MV-4-11 (cell line): ENCODE measurements at regions not wholly inside any gene's neighbourhood (a gene's known extent, or its start where the extent isn't known, plus 50 kb on each side); places are given as distances from the start of the nearest gene placed in this dataset.
"Not testable (repeated sequence)": the region's sequence is repeated elsewhere in the genome, so short reads cannot be mapped to it uniquely, and the experiment has no call there.

Experiments
- DNase-seq: peaks from one replicate; lab custom pipeline; 2025; lab: John Stamatoyannopoulos, UW

DNA sequence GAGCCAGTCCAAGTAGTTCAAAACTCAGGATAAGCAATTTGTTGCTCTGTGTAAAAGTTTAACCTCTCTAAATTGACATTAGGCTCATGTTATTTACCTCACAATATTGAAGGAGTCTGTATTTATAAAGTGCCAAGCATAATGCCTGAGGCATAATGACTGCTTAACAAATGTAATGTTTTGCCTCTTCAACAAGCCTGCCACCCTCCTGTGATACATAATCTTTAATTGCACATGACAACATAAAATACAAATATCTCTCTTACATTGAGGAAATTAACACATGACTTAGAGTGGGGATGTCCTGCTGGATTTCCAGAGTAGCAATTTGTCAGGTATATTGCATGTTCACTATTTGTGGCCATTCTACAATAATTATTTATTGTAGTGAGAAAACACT lies 469.2 kb upstream of the ANO5 start:
- DNase-seq, result no peak

- no peak for DNase-seq
Observed at GRCh38 chr11:21727102-21727501, 465.8 kb upstream of the ANO5 start.

DNA sequence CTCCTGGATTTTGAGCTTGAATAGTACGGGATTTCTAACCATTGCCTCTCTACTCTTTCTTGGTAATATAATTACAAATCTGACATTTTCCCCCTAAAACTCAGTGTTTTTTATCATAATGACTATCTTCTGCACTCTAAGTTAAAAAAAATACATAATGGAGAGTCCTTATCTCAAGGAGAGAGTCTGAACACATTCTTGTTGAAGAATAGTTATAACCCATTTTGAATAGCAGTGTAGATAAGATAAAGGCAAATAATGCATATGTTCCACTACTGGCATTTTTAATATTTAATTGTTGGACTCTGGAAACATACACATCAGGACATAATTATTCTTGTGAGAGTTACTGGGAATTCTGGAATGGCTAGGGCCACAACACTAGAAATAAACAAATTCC lies 456.5 kb upstream of the ANO5 start:
- DNase-seq, result no peak

- not testable (repeated sequence) for DNase-seq
Observed at GRCh38 chr11:21752475-21753243, 440.2 kb upstream of the ANO5 start.

- not testable (repeated sequence) for DNase-seq
Observed at GRCh38 chr11:21753244-21753767, 439.6 kb upstream of the ANO5 start.

GRCh38 chr11:21761000-21761399 lies 431.9 kb upstream of the ANO5 start:
- no peak for DNase-seq

DNA sequence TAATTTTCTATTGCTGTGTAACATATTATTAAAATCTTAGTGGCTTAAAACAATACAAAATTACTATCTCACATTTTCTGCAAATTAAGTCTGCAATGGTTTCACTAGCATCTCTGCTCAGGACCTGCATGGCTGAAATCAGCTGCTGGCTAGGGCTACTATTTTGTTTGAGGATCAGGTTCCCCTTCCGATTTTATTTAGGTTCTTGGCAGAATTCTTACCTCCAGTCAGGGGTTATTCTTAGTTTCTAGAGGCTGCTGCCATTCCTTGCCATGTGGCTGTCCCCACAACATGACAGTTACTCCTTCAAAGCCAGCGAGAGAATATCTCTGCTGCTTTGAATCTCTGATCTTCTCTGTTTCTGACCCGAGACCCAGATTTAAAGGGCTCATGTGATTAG lies 424.5 kb upstream of the ANO5 start:
- no peak for DNase-seq

DNA sequence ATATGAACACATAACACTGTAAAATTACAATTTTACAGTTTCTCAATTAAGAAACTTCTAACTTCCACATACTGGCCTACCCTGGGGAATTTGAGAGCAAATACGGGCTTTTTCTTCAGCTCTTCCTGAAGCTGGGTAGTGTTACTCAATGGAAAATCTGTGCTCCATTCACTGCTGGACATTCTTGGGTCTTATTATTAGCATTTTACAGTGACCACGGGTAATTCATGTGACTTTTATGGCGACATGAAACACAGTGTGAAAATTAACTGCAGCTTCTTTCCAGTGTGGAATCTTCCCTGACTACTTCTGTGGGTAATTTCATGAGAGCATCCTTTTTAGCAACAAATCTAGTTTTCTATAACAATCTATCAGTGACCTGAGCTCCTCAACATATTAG lies 423.7 kb upstream of the ANO5 start:
- no peak for DNase-seq

DNA sequence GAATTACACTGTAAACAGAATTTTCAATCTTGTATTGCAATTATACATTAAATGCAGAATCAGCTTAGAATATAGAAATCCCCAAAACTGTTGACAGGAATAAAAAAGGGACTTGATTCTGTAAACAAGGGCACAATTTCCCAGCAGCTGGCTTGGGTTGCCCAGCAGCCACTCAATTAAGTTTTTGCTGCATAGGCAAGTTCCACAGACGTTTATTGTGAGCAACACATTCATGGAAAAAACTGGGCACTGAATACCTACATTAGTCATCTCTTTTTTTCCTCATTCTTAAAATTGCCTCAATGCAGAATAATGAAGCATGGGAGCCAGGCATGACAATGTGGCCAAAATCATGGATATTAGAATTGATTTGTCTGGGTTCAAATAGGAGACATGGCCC lies 421.8 kb upstream of the ANO5 start:
- DNase-seq, result no peak

- no peak for DNase-seq
Observed at GRCh38 chr11:21774212-21774611, 418.7 kb upstream of the ANO5 start.

GRCh38 chr11:21775911-21776310 lies 417.0 kb upstream of the ANO5 start:
- DNase-seq, result no peak

GRCh38 chr11:21783954-21784353 lies 408.9 kb upstream of the ANO5 start:
- no peak for DNase-seq

- no peak for DNase-seq
Observed at GRCh38 chr11:21785351-21785750, 407.5 kb upstream of the ANO5 start.

DNA sequence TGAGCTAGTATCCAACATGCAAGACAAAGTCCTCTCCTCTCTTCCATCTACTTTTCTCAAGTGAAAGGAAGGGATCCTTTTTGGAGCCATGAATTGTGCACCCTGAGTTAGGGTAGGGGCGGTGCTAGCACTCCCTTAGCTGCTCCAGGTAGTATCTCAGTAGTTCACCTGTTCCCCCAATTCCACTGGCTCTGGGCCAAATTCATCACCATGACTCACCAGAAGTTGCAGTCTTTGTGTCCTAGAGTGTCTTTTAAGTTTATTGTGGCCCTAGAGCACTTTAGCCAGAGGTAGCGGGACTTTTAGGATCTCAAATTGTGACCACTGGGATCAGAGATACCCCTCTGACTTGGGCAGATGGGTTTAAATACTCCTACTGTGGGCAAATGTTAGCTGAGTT lies 398.6 kb upstream of the ANO5 start:
- DNase-seq, result no peak

DNA sequence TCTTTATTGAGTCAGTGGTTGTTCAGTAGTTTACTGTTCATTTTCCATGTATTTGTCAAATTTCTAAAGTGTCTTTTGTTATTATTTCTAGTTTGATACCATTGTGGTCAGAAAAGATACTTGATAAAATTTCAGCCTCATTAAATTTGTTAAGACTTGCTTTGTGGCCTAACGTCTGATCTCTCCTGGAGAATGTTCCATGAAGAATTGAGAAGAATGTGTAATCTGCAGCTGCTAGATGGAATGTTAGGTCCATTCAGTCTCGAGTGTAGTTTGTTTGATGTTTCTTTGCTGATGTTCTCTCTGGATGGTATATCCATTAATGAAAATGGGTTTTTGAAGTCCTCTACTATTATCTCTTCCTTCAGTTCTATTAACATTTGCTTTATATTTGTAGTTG lies 394.7 kb upstream of the ANO5 start:
- no peak for DNase-seq

DNA sequence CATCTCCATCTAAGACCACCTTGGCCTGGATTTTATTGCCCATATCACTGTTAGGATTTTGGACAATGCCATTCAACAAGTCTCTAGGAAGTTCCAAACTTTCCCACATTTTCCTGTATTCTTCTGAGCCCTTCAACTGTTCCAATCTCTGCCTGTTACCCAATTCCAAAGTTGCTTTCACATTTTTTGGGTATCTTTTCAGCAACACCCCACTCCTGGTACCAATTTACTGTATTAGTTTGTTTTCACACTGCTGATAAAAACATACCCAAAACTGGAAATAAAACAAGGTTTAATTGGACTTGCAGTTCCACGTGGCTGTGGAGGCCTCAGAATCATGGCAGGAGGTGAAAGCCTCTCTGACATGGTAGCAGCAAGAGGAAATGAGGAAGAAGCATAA lies 388.4 kb upstream of the ANO5 start:
- not testable (repeated sequence) for DNase-seq

DNA sequence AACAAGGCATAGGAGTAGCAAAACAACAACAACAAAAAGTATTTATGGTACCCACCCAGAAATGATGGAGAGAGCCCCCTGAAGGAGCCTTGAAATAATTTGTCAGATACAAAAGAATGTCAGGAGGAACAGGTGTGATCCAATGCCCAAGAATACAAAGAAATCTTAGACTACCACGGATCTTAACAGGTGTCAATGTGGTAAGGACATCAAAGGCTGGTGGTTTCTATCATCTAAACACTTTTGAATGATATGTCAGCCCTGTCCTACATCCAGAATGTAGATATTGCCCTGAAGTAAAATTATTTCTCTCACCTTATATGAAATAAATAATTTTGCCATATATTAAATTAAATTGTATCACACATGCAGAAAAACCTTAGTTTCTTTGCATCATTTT lies 386.4 kb upstream of the ANO5 start:
- DNase-seq, result no peak

DNA sequence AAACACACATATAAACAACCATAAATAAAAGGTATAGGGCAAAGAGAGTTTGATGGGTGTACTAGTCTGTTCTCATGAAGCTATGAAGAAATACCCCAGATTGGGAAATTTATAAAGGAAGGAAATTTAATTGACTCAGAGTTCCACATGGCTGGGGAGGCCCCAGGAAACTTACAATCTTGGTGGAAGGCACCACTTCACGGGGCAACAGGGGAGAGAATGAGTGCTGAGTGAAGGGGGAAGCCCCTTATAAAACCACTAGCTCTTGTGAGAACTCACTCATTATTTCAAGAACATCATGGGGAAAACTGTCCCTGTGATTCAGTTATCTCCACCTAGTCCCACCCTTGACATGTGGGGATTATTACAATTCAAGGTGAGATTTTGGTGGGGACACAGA lies 385.9 kb upstream of the ANO5 start:
- no peak for DNase-seq

- DNase-seq, result no peak
Observed at GRCh38 chr11:21807350-21807749, 385.5 kb upstream of the ANO5 start.

- no peak for DNase-seq
Observed at GRCh38 chr11:21810650-21811049, 382.2 kb upstream of the ANO5 start.

DNA sequence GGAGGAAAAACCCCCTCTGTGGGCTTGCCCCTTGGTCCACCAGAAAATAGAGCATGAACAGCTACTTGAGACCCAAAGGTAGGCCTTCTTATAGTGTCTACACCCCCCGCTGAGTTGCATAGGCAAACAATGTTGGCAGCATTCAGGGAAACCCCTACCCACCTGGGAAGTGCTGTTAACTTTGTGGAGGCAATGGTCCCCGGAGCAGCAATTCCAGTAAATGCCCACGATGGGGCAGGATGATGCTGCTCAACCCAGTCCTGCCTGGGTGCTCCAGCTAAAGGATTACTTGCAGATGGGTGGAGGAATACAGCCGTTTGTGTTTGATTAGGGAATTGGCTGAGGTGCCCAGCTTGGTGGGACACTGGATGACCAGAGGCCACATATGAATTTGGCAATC lies 381.3 kb upstream of the ANO5 start:
- DNase-seq, result no peak

- DNase-seq, result no peak
Observed at GRCh38 chr11:21814169-21814568, 378.7 kb upstream of the ANO5 start.

GRCh38 chr11:21817696-21818095 lies 375.2 kb upstream of the ANO5 start:
- DNase-seq, result no peak

GRCh38 chr11:21820176-21820575 lies 372.7 kb upstream of the ANO5 start:
- no peak for DNase-seq
